ENCODE measurements at regions not wholly inside any gene's neighbourhood (a gene's known extent, or its start where the extent isn't known, plus 50 kb on each side); places are given as distances from the start of the nearest gene placed in this dataset.

DNA sequence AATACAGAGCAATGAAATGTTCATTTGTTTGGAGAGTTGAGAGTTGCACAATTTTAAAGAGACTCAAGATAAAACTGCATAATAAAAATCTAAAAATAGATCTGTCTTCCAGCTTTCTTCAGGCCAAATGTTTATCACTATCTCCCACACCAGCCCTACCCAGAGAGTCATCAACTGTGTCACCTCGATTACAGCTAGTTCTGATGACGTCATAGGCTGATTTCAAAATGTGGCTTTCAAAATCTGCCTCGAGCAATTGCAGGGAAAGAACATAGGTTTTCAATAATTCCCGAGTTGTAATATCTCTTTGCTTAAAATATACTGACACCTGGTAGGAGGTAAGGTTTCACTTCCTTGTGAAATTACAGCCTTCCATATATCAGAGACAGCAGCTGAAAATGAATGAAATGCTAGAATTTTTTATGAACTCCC, 677.6 kb upstream of the ID2 start:
- DNase-seq (ENCODE audit: low spot score) = no peak
- Histone ChIP-seq H3K4me3 (ENCODE audit: low read depth in 1 of 3, low read length in 3 of 3) (no peak overlapping the region), H3K27me3 (ENCODE audit: control insufficient read depth in 4 of 4, insufficient read depth in 4 of 4, low read length in 3 of 4) (no peaks in the 10 kb centered on the region), H3K4me1 (ENCODE audit: control insufficient read depth in 4 of 4, insufficient read depth in 4 of 4, low read length in 3 of 4) (no peaks in the 10 kb centered on the region), H3K9me3 (ENCODE audit: control insufficient read depth in 4 of 4, low read length in 3 of 4) (no peaks in the 10 kb centered on the region), H3K36me3 (ENCODE audit: control insufficient read depth in 4 of 4, insufficient read depth in 3 of 4, low read depth in 1 of 4, low read length in 3 of 4) (no peaks in the 10 kb centered on the region), H3K27ac (ENCODE audit: low read depth in 1 of 2, low read length in 2 of 2) (no peak overlapping the region), H3K9ac (ENCODE audit: low read depth in 1 of 2, low read length in 2 of 2) (no peak overlapping the region)
- WGBS = 10% methylated on average over 4 of the region's 4 CpGs
- TF ChIP-seq YY1 (IDR thresholded peaks at IDR 0.05) = no peak
- TF ChIP-seq, protein P1, sequence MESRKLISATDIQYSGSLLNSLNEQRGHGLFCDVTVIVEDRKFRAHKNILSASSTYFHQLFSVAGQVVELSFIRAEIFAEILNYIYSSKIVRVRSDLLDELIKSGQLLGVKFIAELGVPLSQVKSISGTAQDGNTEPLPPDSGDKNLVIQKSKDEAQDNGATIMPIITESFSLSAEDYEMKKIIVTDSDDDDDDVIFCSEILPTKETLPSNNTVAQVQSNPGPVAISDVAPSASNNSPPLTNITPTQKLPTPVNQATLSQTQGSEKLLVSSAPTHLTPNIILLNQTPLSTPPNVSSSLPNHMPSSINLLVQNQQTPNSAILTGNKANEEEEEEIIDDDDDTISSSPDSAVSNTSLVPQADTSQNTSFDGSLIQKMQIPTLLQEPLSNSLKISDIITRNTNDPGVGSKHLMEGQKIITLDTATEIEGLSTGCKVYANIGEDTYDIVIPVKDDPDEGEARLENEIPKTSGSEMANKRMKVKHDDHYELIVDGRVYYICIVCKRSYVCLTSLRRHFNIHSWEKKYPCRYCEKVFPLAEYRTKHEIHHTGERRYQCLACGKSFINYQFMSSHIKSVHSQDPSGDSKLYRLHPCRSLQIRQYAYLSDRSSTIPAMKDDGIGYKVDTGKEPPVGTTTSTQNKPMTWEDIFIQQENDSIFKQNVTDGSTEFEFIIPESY (IDR thresholded peaks at IDR 0.05) = no peak
- peak; percentile 11 for TF ChIP-seq ATF3 (IDR thresholded peaks at IDR 0.05)
- TF ChIP-seq FOXA2 (IDR thresholded peaks at IDR 0.05) = no peak
- no peak for TF ChIP-seq RXRA (IDR thresholded peaks at IDR 0.05)
- no peak for TF ChIP-seq NR2F2 (IDR thresholded peaks at IDR 0.05)
- TF ChIP-seq MAX (IDR thresholded peaks at IDR 0.05) = no peak
- TF ChIP-seq JUND (IDR thresholded peaks at IDR 0.05) = peak in 1 of 2 donors; percentile 63

DNA sequence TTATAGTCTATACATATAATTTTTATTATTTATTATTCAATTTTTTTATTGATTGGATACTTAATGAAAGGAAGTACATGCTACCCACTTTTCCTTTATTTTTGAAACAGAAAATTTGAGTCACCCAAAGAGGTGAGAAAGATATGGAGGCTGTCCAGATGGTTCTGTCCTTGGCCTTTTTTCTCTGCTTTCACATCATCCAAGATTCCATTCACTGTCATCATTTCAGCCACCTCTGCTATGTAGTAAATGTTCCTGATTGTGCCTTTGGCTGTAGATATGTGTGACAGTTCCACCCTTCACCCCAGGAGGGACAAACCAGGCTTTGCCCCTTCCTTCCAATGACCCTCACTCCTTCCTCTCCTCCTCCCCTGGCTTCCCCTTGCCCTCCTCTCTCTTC, 675.7 kb upstream of the ID2 start:
- no peak for DNase-seq (ENCODE audit: low spot score)
- Histone ChIP-seq H3K4me3 (ENCODE audit: low read depth in 1 of 3, low read length in 3 of 3) (no peak overlapping the region), H3K36me3 (ENCODE audit: control insufficient read depth in 4 of 4, insufficient read depth in 3 of 4, low read depth in 1 of 4, low read length in 3 of 4) (no peaks in the 10 kb centered on the region), H3K27me3 (ENCODE audit: control insufficient read depth in 4 of 4, insufficient read depth in 4 of 4, low read length in 3 of 4) (no peaks in the 10 kb centered on the region), H3K9ac (ENCODE audit: low read depth in 1 of 2, low read length in 2 of 2) (no peak overlapping the region), H3K27ac (ENCODE audit: low read depth in 1 of 2, low read length in 2 of 2) (no peak overlapping the region), H3K4me1 (ENCODE audit: control insufficient read depth in 4 of 4, insufficient read depth in 4 of 4, low read length in 3 of 4) (no peaks in the 10 kb centered on the region), H3K9me3 (ENCODE audit: control insufficient read depth in 4 of 4, low read length in 3 of 4) (no peaks in the 10 kb centered on the region)
- TF ChIP-seq ATF3 (IDR thresholded peaks at IDR 0.05) (no peak), HNF4A (conservative IDR thresholded peaks at IDR 0.05) (no peak), TAF1 (conservative IDR thresholded peaks at IDR 0.05) (no peak), SP1 (IDR thresholded peaks at IDR 0.05) (no peak), JUND (IDR thresholded peaks at IDR 0.05) (no peak), HNF4G (IDR thresholded peaks at IDR 0.05) (no peak), EGR1 (IDR thresholded peaks at IDR 0.05; ENCODE audit: low read depth in 2 of 2) (no peak), NR2F2 (IDR thresholded peaks at IDR 0.05) (no peak), RAD21 (IDR thresholded peaks at IDR 0.05) (no peak), MAX (IDR thresholded peaks at IDR 0.05) (no peak), YY1 (IDR thresholded peaks at IDR 0.05) (no peak), RXRA (IDR thresholded peaks at IDR 0.05) (no peak)
- TF ChIP-seq, protein P2, sequence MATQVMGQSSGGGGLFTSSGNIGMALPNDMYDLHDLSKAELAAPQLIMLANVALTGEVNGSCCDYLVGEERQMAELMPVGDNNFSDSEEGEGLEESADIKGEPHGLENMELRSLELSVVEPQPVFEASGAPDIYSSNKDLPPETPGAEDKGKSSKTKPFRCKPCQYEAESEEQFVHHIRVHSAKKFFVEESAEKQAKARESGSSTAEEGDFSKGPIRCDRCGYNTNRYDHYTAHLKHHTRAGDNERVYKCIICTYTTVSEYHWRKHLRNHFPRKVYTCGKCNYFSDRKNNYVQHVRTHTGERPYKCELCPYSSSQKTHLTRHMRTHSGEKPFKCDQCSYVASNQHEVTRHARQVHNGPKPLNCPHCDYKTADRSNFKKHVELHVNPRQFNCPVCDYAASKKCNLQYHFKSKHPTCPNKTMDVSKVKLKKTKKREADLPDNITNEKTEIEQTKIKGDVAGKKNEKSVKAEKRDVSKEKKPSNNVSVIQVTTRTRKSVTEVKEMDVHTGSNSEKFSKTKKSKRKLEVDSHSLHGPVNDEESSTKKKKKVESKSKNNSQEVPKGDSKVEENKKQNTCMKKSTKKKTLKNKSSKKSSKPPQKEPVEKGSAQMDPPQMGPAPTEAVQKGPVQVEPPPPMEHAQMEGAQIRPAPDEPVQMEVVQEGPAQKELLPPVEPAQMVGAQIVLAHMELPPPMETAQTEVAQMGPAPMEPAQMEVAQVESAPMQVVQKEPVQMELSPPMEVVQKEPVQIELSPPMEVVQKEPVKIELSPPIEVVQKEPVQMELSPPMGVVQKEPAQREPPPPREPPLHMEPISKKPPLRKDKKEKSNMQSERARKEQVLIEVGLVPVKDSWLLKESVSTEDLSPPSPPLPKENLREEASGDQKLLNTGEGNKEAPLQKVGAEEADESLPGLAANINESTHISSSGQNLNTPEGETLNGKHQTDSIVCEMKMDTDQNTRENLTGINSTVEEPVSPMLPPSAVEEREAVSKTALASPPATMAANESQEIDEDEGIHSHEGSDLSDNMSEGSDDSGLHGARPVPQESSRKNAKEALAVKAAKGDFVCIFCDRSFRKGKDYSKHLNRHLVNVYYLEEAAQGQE (IDR thresholded peaks at IDR 0.05) = no peak
- TF ChIP-seq, protein P1 (IDR thresholded peaks at IDR 0.05) = no peak
